ENCODE measurements at regions not wholly inside any gene's neighbourhood (a gene's known extent, or its start where the extent isn't known, plus 50 kb on each side); places are given as distances from the start of the nearest gene placed in this dataset.
"Not testable (repeated sequence)": the region's sequence is repeated elsewhere in the genome, so short reads cannot be mapped to it uniquely, and the experiment has no call there.

GRCh38 chr7:138169441-138169851 lies 93.2 kb downstream of the AKR1D1 start:
- no peak for DNase-seq (ENCODE audit: low read depth in 2 of 2)

DNA sequence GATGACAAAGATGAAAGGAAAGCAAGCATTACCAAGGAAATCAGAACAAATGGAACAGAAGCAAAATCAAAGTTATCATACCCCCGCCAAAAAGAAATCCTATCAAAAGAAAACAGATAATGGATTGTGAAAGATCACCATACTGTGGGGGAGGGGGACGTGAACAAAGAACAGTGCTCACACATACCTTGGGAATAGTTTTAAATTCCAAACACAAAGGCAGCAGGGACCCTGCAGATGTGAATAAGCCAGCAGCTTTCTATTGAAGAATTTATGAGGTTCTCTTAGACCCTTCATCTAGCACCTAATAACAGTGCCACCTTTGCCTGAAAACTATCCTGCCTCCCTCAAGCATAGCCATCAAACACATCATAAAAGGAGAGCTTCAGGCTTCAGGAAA lies 94.0 kb downstream of the AKR1D1 start:
- DNase-seq (ENCODE audit: low read depth in 2 of 2), result no peak

DNA sequence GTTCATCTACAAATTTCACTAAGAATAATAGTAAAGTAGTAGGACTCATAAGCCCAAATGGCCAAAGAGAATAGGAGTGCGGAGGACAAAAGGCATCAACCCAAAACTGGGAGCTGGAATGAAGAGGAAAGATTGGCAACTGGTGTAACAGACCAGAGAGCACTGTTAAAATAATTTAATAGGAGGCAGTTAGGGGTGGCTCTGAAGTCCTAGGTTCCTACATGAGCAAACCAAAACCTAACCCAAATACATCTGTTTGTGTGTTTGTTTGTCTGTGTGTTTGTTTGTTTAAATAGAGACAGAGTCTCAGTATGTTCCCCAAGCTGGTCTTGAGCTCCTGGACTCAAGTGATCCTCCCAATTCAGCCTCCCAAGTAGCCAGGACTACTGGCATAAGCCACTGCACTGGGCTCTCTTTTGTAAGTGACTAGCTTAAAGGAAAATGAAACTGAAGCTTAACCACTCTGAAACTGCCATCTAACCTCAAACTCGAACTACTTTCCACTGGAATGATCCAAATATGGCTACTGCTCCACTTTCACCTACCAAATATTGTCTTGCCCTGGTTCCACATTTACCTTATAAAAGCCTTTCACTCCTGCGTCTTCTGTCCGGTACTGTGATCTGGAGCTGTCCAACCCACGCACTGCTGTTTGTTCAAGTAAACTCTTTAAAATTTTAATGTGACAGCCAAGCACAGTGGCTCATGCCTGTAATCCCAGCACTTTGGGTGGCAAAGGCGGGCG lies 94.9 kb downstream of the AKR1D1 start:
- DNase-seq (ENCODE audit: low read depth in 2 of 2), result no peak

GRCh38 chr7:138173548-138173947 lies 97.3 kb downstream of the AKR1D1 start:
- DNase-seq (ENCODE audit: low read depth in 2 of 2), result no peak

DNA sequence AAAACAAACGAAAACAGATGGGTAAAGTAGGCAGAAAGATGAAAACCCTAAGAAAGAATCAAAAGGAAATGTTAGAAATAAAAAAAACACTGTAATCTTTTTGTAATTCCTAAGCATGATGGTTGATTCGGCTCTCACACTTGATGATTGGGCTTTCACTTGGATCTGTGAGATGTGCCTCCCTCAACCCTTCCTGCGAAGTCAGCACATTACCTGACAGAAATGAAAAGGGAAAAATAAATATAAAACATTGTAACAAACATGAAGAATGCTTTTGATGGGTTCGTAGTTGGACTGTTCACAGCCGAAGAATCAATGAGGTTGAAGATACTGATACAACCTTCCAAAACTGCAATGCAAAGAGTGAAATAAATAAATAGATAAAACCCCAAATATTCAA lies 99.8 kb downstream of the AKR1D1 start:
- no peak for DNase-seq (ENCODE audit: low read depth in 2 of 2)

DNA sequence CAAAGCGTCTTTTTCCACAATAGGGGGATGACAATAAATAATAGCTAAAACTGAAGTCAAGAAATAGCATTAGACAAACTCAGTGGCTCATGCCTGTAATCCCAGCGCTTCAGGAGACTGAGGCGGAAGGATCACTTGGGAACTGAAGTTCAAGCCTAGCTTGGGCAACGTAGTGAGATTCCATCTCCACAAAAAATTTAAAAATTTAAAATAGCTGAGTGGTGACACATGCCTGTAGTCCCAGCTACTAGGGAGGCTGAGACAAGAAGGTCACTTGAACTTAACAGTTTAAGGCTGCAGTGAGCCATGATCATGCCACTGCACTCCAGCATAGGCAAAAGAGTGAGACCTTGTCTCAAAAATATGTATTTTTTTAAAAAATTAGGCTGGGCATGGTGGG lies 107.9 kb downstream of the AKR1D1 start:
- no peak for DNase-seq (ENCODE audit: low read depth in 2 of 2)

DNA sequence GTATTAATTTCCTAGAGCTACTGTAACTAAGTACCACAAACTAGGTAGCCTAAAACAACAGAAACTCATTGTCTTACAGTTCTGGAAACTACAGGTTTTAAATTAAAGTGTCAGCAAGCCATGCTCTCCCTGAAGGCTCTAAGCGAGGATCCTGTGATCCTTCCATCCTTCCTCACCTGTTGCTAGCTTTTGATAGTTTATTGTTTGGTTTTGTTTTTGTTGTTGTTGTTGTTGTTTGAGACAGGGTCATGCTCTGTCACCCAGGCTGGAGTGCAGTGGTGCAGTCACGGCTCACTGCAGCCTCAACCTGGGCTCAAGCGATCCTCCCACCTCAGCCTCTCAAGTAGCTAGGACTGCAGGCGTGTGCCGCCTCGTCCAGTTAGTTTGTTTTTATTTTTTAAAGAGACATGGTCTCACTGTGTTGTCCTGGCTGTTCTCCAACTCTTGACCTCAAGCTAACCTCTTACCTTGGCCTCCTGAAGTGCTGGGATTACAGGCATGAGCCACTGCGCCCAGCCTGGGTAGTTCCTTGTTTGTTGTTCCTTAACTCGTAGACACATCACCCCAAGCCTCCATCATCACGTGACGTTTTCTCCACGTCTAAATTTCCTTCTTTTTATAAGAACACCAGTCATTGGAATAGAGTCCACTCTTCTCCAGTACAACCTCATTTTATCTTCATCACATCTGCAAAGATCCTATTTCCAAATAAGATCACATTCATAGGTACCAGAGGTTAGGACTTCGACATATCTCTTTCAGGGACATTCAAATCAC lies 109.1 kb downstream of the AKR1D1 start:
- no peak for DNase-seq (ENCODE audit: low read depth in 2 of 2)

DNA sequence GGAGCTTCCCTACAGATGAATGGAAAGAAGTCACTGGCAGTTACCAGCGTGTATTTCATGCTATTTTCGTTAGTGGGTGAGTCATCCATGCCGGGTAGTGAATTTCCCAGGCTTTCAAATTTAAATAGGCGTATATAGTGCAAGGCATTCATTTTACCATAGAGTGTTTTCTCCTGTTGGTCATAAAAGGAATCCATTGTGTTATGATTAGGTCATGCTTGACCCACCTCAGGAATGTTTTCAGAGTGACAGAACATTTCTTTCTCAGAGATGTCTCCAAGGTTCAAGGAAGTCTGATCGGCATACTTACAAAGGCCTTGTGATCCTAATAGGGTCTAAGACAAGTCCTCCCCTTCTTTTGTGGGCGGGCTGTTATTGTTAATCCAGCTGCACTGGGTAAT lies 110.7 kb downstream of the AKR1D1 start:
- DNase-seq (ENCODE audit: low read depth in 2 of 2), result no peak

GRCh38 chr7:138188290-138188858 lies 112.1 kb downstream of the AKR1D1 start:
- DNase-seq (ENCODE audit: low read depth in 2 of 2), result no peak

GRCh38 chr7:138194567-138194966 lies 118.3 kb downstream of the AKR1D1 start:
- no peak for DNase-seq (ENCODE audit: low read depth in 2 of 2)

GRCh38 chr7:138195151-138195571 lies 118.9 kb downstream of the AKR1D1 start:
- no peak for DNase-seq (ENCODE audit: low read depth in 2 of 2)

DNA sequence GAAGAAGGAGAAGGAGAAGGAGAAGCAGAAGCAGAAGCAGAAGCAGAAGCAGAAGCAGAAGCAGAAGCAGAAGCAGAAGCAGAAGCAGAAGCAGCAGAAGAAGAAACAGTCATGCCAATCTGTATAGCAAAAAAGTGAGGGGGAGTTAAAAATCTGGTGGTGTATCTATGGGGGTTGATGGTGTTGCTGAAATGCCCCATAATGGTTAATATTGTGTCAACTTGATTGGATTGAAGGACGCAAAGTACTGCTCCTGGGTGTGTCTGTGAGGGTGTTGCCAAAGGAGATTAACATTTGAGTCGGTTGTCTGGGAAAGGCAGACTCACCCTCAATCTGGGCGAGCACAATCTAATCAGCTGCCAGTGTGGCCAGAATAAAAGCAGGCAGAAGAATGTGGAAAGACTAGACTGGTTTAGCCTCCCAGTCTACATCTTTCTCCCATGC lies 120.3 kb downstream of the AKR1D1 start:
- DNase-seq (ENCODE audit: low read depth in 2 of 2), result not testable (repeated sequence)

- no peak for DNase-seq (ENCODE audit: low read depth in 2 of 2)
Observed at GRCh38 chr7:138196971-138197896, 121.0 kb downstream of the AKR1D1 start.

DNA sequence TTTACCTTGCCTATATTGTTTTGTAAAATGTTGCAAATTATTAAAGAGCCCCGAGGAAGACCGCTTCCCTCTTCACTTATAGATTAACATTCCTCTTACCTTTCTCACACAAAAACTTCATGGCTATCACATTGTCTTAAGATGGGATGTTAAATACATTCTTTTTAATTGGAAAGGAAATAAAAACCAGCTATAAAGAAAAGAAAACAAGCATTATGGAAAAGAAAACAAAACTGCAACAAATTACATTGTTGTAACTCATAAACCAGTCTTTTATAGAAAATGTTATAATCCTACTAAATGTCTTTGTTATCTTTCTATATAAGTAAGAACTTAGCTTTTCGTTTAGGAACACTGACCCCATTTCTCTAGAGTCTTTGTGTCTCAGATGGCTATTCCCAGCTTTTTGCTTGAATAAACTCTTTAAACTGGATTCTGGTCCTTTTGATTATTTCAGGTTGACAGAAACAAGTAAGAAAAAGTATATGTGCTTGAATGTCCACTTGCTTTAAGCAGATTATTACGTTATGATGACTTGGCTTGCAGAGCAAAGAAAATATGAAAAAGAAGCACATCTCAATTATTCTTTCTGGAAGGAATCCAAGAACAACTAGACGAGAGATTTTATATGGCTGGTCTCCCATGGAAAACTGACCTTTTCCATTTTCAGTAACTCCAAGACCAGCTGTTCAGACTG lies 128.2 kb downstream of the AKR1D1 start:
- no peak for DNase-seq (ENCODE audit: low read depth in 2 of 2)

- DNase-seq (ENCODE audit: low read depth in 2 of 2), result no peak
Observed at GRCh38 chr7:138204982-138205298, 128.7 kb downstream of the AKR1D1 start.

DNA sequence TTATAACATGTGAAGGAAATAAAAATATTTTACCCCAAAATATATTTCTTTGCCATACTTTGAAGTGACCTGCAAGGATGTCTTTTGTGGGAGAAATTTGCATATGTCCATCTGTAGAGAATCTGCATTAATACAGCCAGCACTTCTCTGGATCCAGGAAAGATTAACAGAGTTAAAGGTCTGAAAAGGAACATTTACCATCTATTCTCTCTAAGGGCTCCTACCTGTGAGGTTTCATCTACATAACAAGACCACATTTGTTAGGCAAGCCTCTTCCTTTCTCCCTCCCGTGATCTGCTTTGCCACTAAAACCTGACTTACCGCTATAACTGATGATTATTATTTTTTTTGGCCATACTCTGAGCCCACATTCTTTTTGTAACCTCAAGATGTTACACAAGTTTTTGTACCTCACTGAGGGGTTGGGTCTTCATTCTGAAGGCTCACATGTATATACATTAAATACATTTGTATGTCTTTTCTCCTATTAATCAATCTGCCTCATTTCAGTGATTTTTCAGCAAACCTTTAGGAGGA lies 129.4 kb downstream of the AKR1D1 start:
- DNase-seq (ENCODE audit: low read depth in 2 of 2), result no peak

GRCh38 chr7:138207555-138207971 lies 131.3 kb downstream of the AKR1D1 start:
- no peak for DNase-seq (ENCODE audit: low read depth in 2 of 2)

GRCh38 chr7:138208142-138208570 lies 131.9 kb downstream of the AKR1D1 start:
- DNase-seq (ENCODE audit: low read depth in 2 of 2), result no peak

DNA sequence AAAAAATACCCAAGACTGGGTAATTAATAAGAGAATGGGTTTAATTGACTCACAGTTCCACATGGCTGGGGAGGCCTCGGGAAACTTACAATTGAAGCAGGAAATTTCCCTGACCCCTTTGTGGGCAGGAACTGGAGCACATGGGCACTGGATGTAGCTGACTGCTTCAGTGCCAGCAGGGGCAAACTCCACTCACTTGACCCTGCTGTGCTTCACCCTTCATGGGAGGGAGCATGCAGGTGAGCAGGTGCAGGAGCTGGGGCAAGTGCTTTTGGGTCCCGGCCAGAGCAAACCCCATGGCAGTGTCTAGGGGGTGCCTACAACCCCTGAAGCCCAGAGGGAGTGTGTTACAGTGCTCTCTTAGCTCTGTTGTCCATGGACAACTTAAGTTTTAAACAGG lies 132.6 kb downstream of the AKR1D1 start:
- no peak for DNase-seq (ENCODE audit: low read depth in 2 of 2)

DNA sequence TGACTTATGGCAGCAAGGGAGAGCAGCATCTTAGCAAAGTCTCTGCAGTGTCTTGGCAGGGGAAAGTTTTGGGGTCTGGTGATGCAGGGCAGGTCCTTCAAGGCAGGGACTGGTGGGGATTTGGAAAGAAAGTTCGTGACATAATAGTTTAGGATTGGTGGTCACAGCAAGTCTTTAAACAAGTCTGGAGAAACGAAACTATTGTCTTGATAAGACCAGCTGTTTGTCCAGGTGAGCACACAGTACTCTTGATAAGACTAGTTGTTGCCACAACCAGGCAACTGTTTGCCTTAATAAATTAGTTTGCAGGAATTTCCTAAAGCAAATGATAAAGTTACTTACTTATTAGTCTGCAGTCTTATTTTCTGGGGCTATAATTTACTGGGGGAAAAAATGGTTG lies 136.1 kb downstream of the AKR1D1 start:
- no peak for DNase-seq (ENCODE audit: low read depth in 2 of 2)

- no peak for DNase-seq (ENCODE audit: low read depth in 2 of 2)
Observed at GRCh38 chr7:138214926-138215325, 138.7 kb downstream of the AKR1D1 start.
